ENCODE measurements at regions not wholly inside any gene's neighbourhood (a gene's known extent, or its start where the extent isn't known, plus 50 kb on each side); places are given as distances from the start of the nearest gene placed in this dataset.

DNA sequence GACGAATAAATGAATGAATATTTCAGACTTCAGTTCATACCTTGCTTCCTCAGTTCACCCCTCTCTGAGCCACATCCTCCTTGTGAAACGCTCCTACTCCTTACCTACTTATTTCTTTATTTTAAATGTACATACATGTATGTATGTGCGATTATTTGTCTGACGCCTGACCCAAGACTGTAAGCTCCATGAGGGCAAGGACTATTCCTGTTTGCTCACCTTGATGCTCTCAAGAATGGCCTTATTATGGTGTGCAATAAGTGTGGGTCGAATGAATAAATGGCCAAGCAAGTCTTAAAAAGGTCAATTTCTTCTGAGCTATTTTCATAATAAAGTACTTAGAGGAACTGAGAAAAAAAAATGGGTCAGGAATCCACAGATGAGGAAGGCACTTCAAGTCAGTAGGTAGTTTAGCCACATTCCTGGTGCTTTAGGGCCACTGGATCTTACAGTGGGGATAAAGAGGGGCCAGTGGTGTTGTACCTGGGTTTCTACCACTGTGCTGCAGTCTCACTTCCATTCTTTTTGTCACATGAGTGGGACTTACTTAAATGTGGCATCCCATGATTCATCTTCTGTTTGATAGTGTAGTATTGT lies 74.7 kb downstream of the SDC1 start:
- no peak for DNase-seq
- no peak for TF ChIP-seq GATA1 (IDR thresholded peaks at IDR 0.05; ENCODE audit: low read depth, low read length)
- no peak for TF ChIP-seq POLR2A (IDR thresholded peaks at IDR 0.05; ENCODE audit: low read length)

- no peak for DNase-seq
- TF ChIP-seq GATA1 (IDR thresholded peaks at IDR 0.05; ENCODE audit: low read depth, low read length) (no peak), POLR2A (IDR thresholded peaks at IDR 0.05; ENCODE audit: low read length) (no peak)
Observed at GRCh38 chr2:20149703-20150030, 75.3 kb downstream of the SDC1 start.

GRCh38 chr2:20148923-20149702 lies 75.8 kb downstream of the SDC1 start:
- TF ChIP-seq POLR2A (IDR thresholded peaks at IDR 0.05; ENCODE audit: low read length) (no peak), GATA1 (IDR thresholded peaks at IDR 0.05; ENCODE audit: low read depth, low read length) (no peak)

GRCh38 chr2:20148426-20148922 lies 76.5 kb downstream of the SDC1 start:
- no peak for DNase-seq
- TF ChIP-seq POLR2A (IDR thresholded peaks at IDR 0.05; ENCODE audit: low read length) (no peak), GATA1 (IDR thresholded peaks at IDR 0.05; ENCODE audit: low read depth, low read length) (no peak)

More at GRCh38 chr2:20148923-20149702, 75.8 kb downstream of the SDC1 start:
- no peak for DNase-seq

GRCh38 chr2:20147351-20147750 lies 77.6 kb downstream of the SDC1 start:
- DNase-seq = no peak

GRCh38 chr2:20146401-20146800 lies 78.5 kb downstream of the SDC1 start:
- DNase-seq = no peak
- TF ChIP-seq GATA1 (IDR thresholded peaks at IDR 0.05; ENCODE audit: low read depth, low read length) (no peak), POLR2A (IDR thresholded peaks at IDR 0.05; ENCODE audit: low read length) (no peak)

More at GRCh38 chr2:20147351-20147750, 77.6 kb downstream of the SDC1 start:
- no peak for TF ChIP-seq GATA1 (IDR thresholded peaks at IDR 0.05; ENCODE audit: low read depth, low read length)
- no peak for TF ChIP-seq POLR2A (IDR thresholded peaks at IDR 0.05; ENCODE audit: low read length)

DNA sequence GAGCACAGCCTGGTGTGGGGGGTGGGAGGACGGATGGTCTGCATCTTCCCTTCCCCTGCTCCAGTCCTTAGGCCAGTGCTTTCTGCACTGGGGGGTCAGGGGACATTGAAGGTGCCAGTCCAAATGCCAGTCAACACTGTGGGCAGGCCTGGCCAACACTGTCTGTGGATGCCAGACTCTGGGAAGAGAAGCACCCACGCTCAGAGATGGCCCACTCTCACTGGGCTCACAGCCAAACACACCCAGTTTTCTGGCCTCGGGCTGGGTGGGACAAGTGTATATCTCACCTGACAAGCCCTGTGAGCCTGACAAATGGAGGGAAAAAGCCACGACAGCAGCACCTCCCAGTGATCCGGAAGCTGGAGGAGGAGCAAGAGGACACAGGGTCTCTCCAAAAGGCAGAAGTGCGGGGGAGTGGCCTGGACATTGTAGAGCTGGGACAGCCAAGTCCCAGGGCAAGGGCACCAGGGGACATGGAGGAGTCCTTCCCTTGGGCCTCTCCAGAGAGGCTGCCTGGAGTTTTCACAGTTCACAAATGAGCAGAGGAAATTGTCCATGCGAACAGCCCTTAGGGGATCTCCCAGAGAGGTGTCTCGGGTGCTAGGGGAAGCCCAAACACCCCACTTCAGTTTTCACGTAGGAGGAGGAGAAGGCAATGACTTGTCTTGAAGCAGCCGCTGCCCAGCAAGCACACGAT lies 79.3 kb downstream of the SDC1 start:
- TF ChIP-seq GATA1 (IDR thresholded peaks at IDR 0.05; ENCODE audit: low read depth, low read length) (no peak), POLR2A (IDR thresholded peaks at IDR 0.05; ENCODE audit: low read length) (no peak)
- no peak for DNase-seq

DNA sequence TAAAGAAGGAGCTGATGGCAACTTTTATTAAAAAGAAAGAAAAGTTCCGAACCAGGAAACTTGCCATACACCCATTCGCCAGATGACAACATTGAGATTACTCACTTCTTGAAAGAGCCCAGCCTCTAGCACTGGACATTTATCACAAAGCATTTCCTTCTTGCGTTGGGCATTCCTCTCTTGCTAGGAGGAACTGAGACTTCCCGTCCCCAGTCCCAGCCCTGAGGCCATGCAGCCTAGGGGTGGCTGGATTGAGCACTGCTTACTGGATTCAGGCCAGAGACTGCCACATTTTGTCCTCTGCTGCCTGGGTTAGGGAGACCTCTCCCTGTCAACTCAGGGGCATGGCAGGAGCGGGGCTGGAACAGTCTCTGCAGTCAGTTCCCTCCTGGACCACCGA lies 80.1 kb downstream of the SDC1 start:
- TF ChIP-seq GATA1 (IDR thresholded peaks at IDR 0.05; ENCODE audit: low read depth, low read length) (no peak), POLR2A (IDR thresholded peaks at IDR 0.05; ENCODE audit: low read length) (no peak)
- DNase-seq = no peak

DNA sequence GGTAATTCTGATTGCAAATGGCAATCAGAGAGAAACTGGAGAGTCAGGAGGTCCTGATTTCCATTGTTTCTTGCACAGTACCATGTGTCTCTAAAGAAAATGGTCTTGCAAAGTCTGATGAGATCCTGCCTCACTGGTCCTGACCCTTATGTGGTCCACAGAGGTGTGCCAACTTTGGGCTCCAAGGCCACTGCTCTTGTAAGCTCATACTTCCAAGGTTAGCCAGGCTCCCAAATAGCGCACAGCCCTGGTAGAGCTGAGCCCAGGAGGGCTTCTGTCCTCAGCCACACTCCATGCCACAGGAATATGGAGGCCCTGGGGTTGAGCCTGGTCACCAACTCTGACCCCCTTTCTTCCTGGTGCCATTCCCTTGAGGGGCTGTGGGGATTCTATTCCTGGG lies 80.7 kb downstream of the SDC1 start:
- TF ChIP-seq POLR2A (IDR thresholded peaks at IDR 0.05; ENCODE audit: low read length) = no peak
- TF ChIP-seq GATA1 (IDR thresholded peaks at IDR 0.05; ENCODE audit: low read depth, low read length) = no peak
- DNase-seq = no peak

GRCh38 chr2:20143263-20143662 lies 81.7 kb downstream of the SDC1 start:
- DNase-seq = no peak
- TF ChIP-seq GATA1 (IDR thresholded peaks at IDR 0.05; ENCODE audit: low read depth, low read length) = no peak
- TF ChIP-seq POLR2A (IDR thresholded peaks at IDR 0.05; ENCODE audit: low read length) = no peak

DNA sequence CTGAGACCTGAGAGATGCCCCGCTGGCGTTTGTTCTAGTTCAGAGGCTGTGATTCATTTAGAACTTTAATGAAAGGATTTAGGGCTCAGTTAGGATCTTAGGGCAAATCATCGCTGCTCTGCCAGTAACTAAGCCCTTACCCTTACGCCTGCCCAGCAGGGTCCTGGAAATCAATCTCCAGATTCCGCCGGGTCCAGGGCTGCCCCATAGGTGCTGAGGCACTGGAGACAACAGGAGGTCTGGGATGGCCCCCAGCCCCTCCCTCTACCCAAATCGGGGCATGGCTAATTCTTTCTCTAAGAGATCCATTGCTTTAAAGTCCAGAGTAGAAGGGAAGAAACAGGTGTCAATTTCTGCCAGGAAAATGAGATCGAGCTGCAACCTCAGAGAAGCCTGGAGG lies 83.1 kb downstream of the SDC1 start:
- TF ChIP-seq POLR2A (IDR thresholded peaks at IDR 0.05; ENCODE audit: low read length) = no peak
- TF ChIP-seq GATA1 (IDR thresholded peaks at IDR 0.05; ENCODE audit: low read depth, low read length) = no peak
- DNase-seq = no peak

- no peak for TF ChIP-seq POLR2A (IDR thresholded peaks at IDR 0.05; ENCODE audit: low read length)
- TF ChIP-seq GATA1 (IDR thresholded peaks at IDR 0.05; ENCODE audit: low read depth, low read length) = no peak
- DNase-seq = peak in 1 of 2 experiments; percentile 18
Observed at GRCh38 chr2:20141056-20141762, 83.7 kb downstream of the SDC1 start.

- TF ChIP-seq GATA1 (IDR thresholded peaks at IDR 0.05; ENCODE audit: low read depth, low read length) (no peak), POLR2A (IDR thresholded peaks at IDR 0.05; ENCODE audit: low read length) (no peak)
Observed at GRCh38 chr2:20140321-20141055, 84.4 kb downstream of the SDC1 start.

More at GRCh38 chr2:20140321-20141055, 84.4 kb downstream of the SDC1 start:
- no peak for DNase-seq

All from erythroblast (primary cell).